ENCODE measurements at regions not wholly inside any gene's neighbourhood (a gene's known extent, or its start where the extent isn't known, plus 50 kb on each side); places are given as distances from the start of the nearest gene placed in this dataset.

DNA sequence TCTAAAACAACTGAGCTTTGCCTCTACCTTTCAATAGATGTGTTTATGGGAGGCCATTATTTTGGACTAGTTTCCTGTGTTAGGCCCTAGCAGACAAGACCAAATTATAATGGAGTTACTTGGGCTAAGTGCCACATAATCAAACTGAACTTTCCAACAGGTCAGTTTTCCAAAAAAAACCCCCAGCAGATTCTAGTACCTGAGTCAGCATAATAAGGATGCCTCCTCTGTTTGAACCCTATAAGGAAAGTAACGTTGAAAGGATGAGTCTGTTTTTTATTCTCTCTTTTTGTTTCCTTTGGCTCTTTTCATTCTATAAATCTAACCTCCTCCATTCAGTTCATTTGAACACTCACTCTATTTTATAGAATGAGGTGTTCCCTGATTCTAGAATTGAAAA is 148.1 kb upstream of the FAM3C start:
- no peak for DNase-seq
- no peaks in the 10 kb centered on the region for H3K36me3 ChIP-seq
- WGBS, 2 donors (ENCODE audit: low coverage in 1 of 2) = 50 to 69% methylated on average over 1 of the region's 1 CpG
- in situ Hi-C loops (cut with MboI; ENCODE audit: low pct_ligation_motif_present in 1 of 4, low pct_unique_long_range_greater_than_20kb in 1 of 4, low sequenced_read_pairs in 3 of 4) (loop anchor here in 2 of 4 donors (5.0 to 10.0 kb wide), 2 partner anchors 169 to 177 kb away; no protein-coding TSS in a partner anchor), intact Hi-C loops (cut with DNase I; ENCODE audit: low total_unique reads) (no loop called here)
- no peaks in the 10 kb centered on the region for H3K9me3 ChIP-seq
- TF ChIP-seq POLR2AphosphoS5 (IDR thresholded peaks at IDR 0.05) = no peak
- TF ChIP-seq EP300 (IDR thresholded peaks at IDR 0.05; ENCODE audit: low read depth) = no peak
- TF ChIP-seq, protein P1, sequence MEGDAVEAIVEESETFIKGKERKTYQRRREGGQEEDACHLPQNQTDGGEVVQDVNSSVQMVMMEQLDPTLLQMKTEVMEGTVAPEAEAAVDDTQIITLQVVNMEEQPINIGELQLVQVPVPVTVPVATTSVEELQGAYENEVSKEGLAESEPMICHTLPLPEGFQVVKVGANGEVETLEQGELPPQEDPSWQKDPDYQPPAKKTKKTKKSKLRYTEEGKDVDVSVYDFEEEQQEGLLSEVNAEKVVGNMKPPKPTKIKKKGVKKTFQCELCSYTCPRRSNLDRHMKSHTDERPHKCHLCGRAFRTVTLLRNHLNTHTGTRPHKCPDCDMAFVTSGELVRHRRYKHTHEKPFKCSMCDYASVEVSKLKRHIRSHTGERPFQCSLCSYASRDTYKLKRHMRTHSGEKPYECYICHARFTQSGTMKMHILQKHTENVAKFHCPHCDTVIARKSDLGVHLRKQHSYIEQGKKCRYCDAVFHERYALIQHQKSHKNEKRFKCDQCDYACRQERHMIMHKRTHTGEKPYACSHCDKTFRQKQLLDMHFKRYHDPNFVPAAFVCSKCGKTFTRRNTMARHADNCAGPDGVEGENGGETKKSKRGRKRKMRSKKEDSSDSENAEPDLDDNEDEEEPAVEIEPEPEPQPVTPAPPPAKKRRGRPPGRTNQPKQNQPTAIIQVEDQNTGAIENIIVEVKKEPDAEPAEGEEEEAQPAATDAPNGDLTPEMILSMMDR (IDR thresholded peaks at IDR 0.05) = no peak
- no peaks in the 10 kb centered on the region for H3K27me3 ChIP-seq
- H3K4me3 ChIP-seq = no peak overlapping the region
- H3K4me1 ChIP-seq = peaks cover 0 to 6% (median 0%) of the 10 kb centered on the region in 4 donors
- peak overlapping the region in 1 of 4 donors; percentile 14 for H3K27ac ChIP-seq

DNA sequence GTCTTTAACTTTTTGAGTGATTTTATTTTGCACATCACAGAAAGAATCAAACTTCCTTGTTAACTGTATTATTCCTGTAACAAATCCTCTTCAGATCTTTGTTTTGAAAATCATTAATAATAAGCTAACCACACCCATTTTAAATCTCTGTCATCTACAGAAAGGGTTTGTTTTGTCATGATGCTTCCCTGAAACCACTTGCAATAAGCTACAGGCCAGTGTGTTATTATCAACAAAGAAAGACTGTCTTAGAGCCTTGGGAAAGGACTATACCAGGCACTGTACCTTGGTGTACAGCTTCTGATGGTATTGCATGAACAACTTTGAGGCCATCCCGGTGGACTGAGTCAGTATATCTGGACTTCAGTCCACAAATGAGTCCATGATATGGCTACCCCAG is 145.3 kb upstream of the FAM3C start:
- Histone ChIP-seq H3K9me3 (no peaks in the 10 kb centered on the region), H3K27ac (no peak overlapping the region), H3K4me1 (no peaks in the 10 kb centered on the region), H3K36me3 (no peaks in the 10 kb centered on the region), H3K27me3 (no peaks in the 10 kb centered on the region), H3K4me3 (no peak overlapping the region)
- intact Hi-C loops (cut with DNase I; ENCODE audit: low total_unique reads) (no loop called here), in situ Hi-C loops (cut with MboI; ENCODE audit: low pct_ligation_motif_present in 1 of 4, low pct_unique_long_range_greater_than_20kb in 1 of 4, low sequenced_read_pairs in 3 of 4) (loop anchor here in 2 of 4 donors (5.0 to 10.0 kb wide), 2 partner anchors 167 to 174 kb away; no protein-coding TSS in a partner anchor)
- TF ChIP-seq POLR2A (IDR thresholded peaks at IDR 0.05) = no peak
- TF ChIP-seq POLR2AphosphoS5 (IDR thresholded peaks at IDR 0.05) = no peak
- TF ChIP-seq EP300 (IDR thresholded peaks at IDR 0.05; ENCODE audit: low read depth) = no peak
- TF ChIP-seq, protein P1 (IDR thresholded peaks at IDR 0.05) = no peak
- WGBS, 2 donors (ENCODE audit: low coverage in 1 of 2) = 94% methylated on average over 1 of the region's 1 CpG; no CpG with 5 or more reads in 1 of the 2 donors
- DNase-seq = no peak

DNA sequence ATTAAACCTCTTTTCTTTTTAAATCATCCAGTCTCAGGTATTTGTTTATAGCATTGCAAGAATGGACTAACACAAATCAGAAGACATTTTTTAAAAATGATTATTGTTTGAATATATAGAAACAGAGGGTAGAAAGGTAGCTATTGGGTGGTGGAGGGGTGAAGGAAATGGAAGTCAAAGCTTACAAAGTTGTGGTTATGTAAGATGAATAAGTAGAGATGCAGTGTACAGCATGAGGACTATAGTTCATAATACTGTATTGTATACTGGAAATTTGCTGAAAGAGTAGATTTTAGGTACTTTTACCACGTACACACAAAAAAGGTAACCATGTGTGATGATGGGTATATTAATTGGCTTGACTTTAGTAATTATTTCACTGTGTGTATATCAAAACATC is 144.0 kb upstream of the FAM3C start:
- Histone ChIP-seq H3K4me3 (no peak overlapping the region), H3K36me3 (no peaks in the 10 kb centered on the region), H3K27me3 (no peaks in the 10 kb centered on the region), H3K9me3 (no peaks in the 10 kb centered on the region), H3K4me1 (no peaks in the 10 kb centered on the region), H3K27ac (no peak overlapping the region)
- in situ Hi-C loops (cut with MboI; ENCODE audit: low pct_ligation_motif_present in 1 of 4, low pct_unique_long_range_greater_than_20kb in 1 of 4, low sequenced_read_pairs in 3 of 4) = loop anchor here in 2 of 4 donors (5.0 to 10.0 kb wide), 2 partner anchors 165 to 173 kb away; no protein-coding TSS in a partner anchor
- intact Hi-C loops (cut with DNase I; ENCODE audit: low total_unique reads) = no loop called here
- 78 to 93% methylated on average over 1 of the region's 1 CpG for WGBS, 2 donors (ENCODE audit: low coverage in 1 of 2)
- DNase-seq = no peak
- TF ChIP-seq EP300 (IDR thresholded peaks at IDR 0.05; ENCODE audit: low read depth) (no peak), POLR2A (IDR thresholded peaks at IDR 0.05) (no peak), POLR2AphosphoS5 (IDR thresholded peaks at IDR 0.05) (no peak)
- TF ChIP-seq, protein P1 (IDR thresholded peaks at IDR 0.05) = no peak

DNA sequence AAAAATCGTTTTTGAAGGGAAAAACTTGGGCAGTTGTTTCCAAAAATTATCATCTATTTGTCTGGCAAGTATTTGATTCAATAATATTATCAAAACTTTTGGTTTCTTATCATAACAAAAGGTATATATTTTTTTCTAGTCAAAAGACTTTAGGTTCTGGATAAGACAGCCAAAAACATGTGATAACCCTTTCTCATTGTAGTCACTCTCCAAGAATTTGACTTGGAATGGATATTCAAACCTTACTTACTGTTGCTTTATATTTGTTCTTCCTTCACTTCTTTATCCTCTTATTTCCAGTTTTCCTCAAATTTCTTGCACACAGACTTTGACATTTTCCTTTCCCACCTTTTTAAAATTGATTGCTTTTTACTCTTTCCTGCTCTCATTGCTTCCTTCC is 140.9 kb upstream of the FAM3C start:
- H3K27me3 ChIP-seq = no peaks in the 10 kb centered on the region
- in situ Hi-C loops (cut with MboI; ENCODE audit: low pct_ligation_motif_present in 1 of 4, low pct_unique_long_range_greater_than_20kb in 1 of 4, low sequenced_read_pairs in 3 of 4) = no loop called here
- intact Hi-C loops (cut with DNase I; ENCODE audit: low total_unique reads) = no loop called here
- no peak overlapping the region for H3K4me3 ChIP-seq
- WGBS, 2 donors (ENCODE audit: low coverage in 1 of 2) = 36 to 49% methylated on average over 1 of the region's 1 CpG
- H3K36me3 ChIP-seq = no peaks in the 10 kb centered on the region
- TF ChIP-seq POLR2AphosphoS5 (IDR thresholded peaks at IDR 0.05) (no peak), POLR2A (IDR thresholded peaks at IDR 0.05) (no peak), EP300 (IDR thresholded peaks at IDR 0.05; ENCODE audit: low read depth) (no peak)
- TF ChIP-seq, protein P1 (IDR thresholded peaks at IDR 0.05) = no peak
- no peaks in the 10 kb centered on the region for H3K9me3 ChIP-seq
- no peak overlapping the region for H3K27ac ChIP-seq
- no peak for DNase-seq
- no peaks in the 10 kb centered on the region for H3K4me1 ChIP-seq

All from transverse colon (tissue), 4 donors.